Neural progenitor cell (in vitro differentiated cells): ENCODE measurements at regions not wholly inside any gene's neighbourhood (a gene's known extent, or its start where the extent isn't known, plus 50 kb on each side); places are given as distances from the start of the nearest gene placed in this dataset.
"Not testable (repeated sequence)": the region's sequence is repeated elsewhere in the genome, so short reads cannot be mapped to it uniquely, and the experiment has no call there.

ENCODE experiments used
- DNase-seq: peaks from one replicate; pipeline ENCODE4 v3.0.0-alpha.2; 2016; ENCODE audit warnings: low spot score
- H2AFZ ChIP-seq: fragments of 200-600 bp; sonication (generic); replicated peaks from 2 replicates; pipeline ENCODE4 v1.6.1; 2016; ENCODE audit warnings: antibody characterized with exemption
- H3F3A ChIP-seq: fragments of 200-600 bp; sonication (generic); 2 replicates; pipeline ENCODE4 v1.6.1; 2016; ENCODE audit warnings: antibody characterized with exemption, low read depth
- H3K27ac ChIP-seq: fragments of 200-600 bp; sonication (generic); 2 replicates; pipeline ENCODE4 v1.5.1; 2016; ENCODE audit warnings: mild to moderate bottlenecking
- H3K27me3 ChIP-seq: fragments of 200-600 bp; sonication (generic); 2 replicates; pipeline ENCODE4 v1.6.1; 2016; ENCODE audit warnings: mild to moderate bottlenecking, moderate library complexity
- H3K36me3 ChIP-seq: fragments of 200-600 bp; sonication (generic); 2 replicates; pipeline ENCODE4 v1.5.1; 2016
- H3K4me1 ChIP-seq: fragments of 200-600 bp; sonication (generic); 2 replicates; pipeline ENCODE4 v1.6.1; 2016; ENCODE audit warnings: mixed run types
- H3K4me2 ChIP-seq: fragments of 200-600 bp; sonication (generic); 2 replicates; pipeline ENCODE4 v1.6.1; 2016
- H3K4me3 ChIP-seq: fragments of 200-600 bp; sonication (generic); 2 replicates; pipeline ENCODE4 v1.5.1; 2016
- H3K79me2 ChIP-seq: fragments of 200-600 bp; sonication (generic); 2 replicates; pipeline ENCODE4 v1.6.1; 2016; ENCODE audit warnings: low read depth
- H3K9ac ChIP-seq: fragments of 200-600 bp; sonication (generic); 2 replicates; pipeline ENCODE4 v1.6.1; 2016
- H3K9me3 ChIP-seq: fragments of 200-600 bp; sonication (generic); 2 replicates; pipeline ENCODE4 v1.5.1; 2016; ENCODE audit warnings: low read depth
- H4K20me1 ChIP-seq: fragments of 200-600 bp; sonication (generic); 2 replicates; pipeline ENCODE4 v1.6.1; 2016; ENCODE audit warnings: low read depth
- H3K27ac Mint-ChIP-seq: 3 replicates; pipeline ENCODE4 v1.8.0; 2021; ENCODE audit warnings: mixed read lengths
- H3K27me3 Mint-ChIP-seq: 2 replicates; pipeline ENCODE4 v1.8.0; 2022; ENCODE audit warnings: low read depth, mild to moderate bottlenecking, inconsistent platforms, moderate library complexity, mixed read lengths; ENCODE audit not compliant: insufficient read depth
- H3K36me3 Mint-ChIP-seq: 3 replicates; pipeline ENCODE4 v1.8.0; 2021; ENCODE audit warnings: mixed read lengths
- H3K4me1 Mint-ChIP-seq: 3 replicates; pipeline ENCODE4 v1.8.0; 2021; ENCODE audit warnings: mixed read lengths
- H3K4me3 Mint-ChIP-seq: 3 replicates; pipeline ENCODE4 v1.8.0; 2021; ENCODE audit warnings: mild to moderate bottlenecking, moderate library complexity, mixed read lengths
- H3K9me3 Mint-ChIP-seq: 3 replicates; pipeline ENCODE4 v1.8.0; 2020; ENCODE audit warnings: mixed read lengths
- EZH2 ChIP-seq: fragments of 200-600 bp; sonication (generic); IDR thresholded peaks from 2 replicates; pipeline ENCODE4 v1.6.1; 2017; ENCODE audit warnings: antibody characterized with exemption, mild to moderate bottlenecking, moderate library complexity
- EZH2phosphoT487 ChIP-seq: fragments of 200-600 bp; sonication (generic); IDR thresholded peaks from 2 replicates; pipeline ENCODE4 v1.6.1; 2017; ENCODE audit warnings: antibody characterized with exemption
- TF ChIP-seq, protein P1 (sequence below): fragments of 200-600 bp; sonication (generic); IDR thresholded peaks from 2 replicates; pipeline ENCODE4 v1.5.1; 2017; ENCODE audit warnings: antibody characterized with exemption, mild to moderate bottlenecking

DNA sequence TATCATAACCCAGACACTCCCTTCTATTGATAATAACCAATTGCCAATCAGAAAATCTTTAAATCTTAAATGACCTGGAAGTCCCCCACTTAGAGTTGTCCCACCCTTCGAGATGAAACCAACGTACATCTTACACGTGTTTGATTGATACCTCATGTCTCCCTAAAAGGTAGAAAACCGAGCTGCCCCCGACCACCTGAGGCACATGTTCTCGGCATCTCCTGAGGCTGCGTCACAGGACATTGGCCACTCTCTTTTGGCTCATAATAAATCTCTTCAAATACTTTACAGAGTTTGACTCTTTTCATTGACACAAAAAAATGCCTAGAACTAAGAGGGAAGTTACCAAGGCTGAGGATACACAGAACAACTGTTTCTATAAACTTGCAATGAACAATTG lies 190.0 kb downstream of the RTP5 start:
- Mint-ChIP-seq H3K9me3 (peaks cover 20% of the 10 kb centered on the region), H3K27me3 (peaks cover 7% of the 10 kb centered on the region), H3K36me3 (peaks cover 1% of the 10 kb centered on the region), H3K27ac (no peak overlapping the region), H3K4me3 (no peak overlapping the region), H3K4me1 (peaks cover 4% of the 10 kb centered on the region)
- Histone ChIP-seq H2AFZ (no peak overlapping the region), H3K27ac (no peak overlapping the region), H3K9me3 (no peaks in the 10 kb centered on the region), H3K4me3 (no peak overlapping the region), H3K27me3 (peaks cover 4% of the 10 kb centered on the region), H3K4me1 (peaks cover 14% of the 10 kb centered on the region), H3K79me2 (no peaks in the 10 kb centered on the region), H3K9ac (no peak overlapping the region), H3K36me3 (no peaks in the 10 kb centered on the region), H4K20me1 (no peaks in the 10 kb centered on the region), H3F3A (peaks cover 13% of the 10 kb centered on the region), H3K4me2 (no peak overlapping the region)
- no peak for DNase-seq
- TF ChIP-seq, protein P1, sequence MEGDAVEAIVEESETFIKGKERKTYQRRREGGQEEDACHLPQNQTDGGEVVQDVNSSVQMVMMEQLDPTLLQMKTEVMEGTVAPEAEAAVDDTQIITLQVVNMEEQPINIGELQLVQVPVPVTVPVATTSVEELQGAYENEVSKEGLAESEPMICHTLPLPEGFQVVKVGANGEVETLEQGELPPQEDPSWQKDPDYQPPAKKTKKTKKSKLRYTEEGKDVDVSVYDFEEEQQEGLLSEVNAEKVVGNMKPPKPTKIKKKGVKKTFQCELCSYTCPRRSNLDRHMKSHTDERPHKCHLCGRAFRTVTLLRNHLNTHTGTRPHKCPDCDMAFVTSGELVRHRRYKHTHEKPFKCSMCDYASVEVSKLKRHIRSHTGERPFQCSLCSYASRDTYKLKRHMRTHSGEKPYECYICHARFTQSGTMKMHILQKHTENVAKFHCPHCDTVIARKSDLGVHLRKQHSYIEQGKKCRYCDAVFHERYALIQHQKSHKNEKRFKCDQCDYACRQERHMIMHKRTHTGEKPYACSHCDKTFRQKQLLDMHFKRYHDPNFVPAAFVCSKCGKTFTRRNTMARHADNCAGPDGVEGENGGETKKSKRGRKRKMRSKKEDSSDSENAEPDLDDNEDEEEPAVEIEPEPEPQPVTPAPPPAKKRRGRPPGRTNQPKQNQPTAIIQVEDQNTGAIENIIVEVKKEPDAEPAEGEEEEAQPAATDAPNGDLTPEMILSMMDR: no peak
- TF ChIP-seq EZH2 (no peak), EZH2phosphoT487 (no peak)

DNA sequence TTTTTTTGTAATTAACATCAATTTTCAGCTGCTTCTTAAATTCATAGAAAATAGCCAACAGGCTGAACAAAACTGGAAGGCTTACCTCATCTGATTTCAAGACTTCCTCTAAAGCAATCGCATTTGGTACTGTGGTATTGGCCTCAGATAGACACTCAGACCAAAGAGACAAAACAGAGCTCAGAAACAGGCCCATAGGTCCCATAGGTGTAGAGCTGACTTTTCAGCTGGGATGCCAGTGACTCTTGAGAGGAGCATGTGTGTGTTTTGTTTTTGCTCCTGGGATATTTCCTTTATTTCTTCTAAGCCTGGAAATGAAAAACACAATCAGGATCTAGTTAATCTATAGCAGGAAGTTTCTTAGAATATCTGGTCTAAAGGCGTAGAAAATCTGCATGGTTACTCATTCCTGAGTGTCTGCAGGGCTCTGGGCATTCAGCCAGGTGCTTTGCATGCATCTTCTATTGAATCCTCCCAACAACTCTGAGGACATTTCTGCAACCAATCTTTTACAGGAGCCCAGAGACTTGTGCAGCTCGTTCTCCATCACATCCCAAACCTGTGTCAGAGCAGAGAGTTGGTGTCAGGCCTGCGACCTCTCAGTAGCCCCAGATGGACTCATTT lies 190.8 kb downstream of the RTP5 start:
- peaks cover 13% of the 10 kb centered on the region for H3F3A ChIP-seq
- H3K79me2 ChIP-seq: no peaks in the 10 kb centered on the region
- peaks cover 4% of the 10 kb centered on the region for H3K4me1 Mint-ChIP-seq
- no peak overlapping the region for H3K9ac ChIP-seq
- H3K36me3 ChIP-seq: no peaks in the 10 kb centered on the region
- H3K4me1 ChIP-seq: peaks cover 14% of the 10 kb centered on the region
- H3K27ac ChIP-seq: no peak overlapping the region
- H3K36me3 Mint-ChIP-seq: peaks cover 1% of the 10 kb centered on the region
- H3K4me3 Mint-ChIP-seq: no peak overlapping the region
- no peak overlapping the region for H3K4me2 ChIP-seq
- peaks cover 8% of the 10 kb centered on the region for H3K27me3 Mint-ChIP-seq
- DNase-seq: no peak
- H3K27ac Mint-ChIP-seq: no peak overlapping the region
- H3K27me3 ChIP-seq: no peaks in the 10 kb centered on the region
- no peaks in the 10 kb centered on the region for H3K9me3 ChIP-seq
- H4K20me1 ChIP-seq: no peaks in the 10 kb centered on the region
- no peak overlapping the region for H3K4me3 ChIP-seq
- TF ChIP-seq EZH2: no peak
- TF ChIP-seq, protein P1: no peak
- TF ChIP-seq EZH2phosphoT487: no peak
- peaks cover 21% of the 10 kb centered on the region for H3K9me3 Mint-ChIP-seq
- no peak overlapping the region for H2AFZ ChIP-seq

DNA sequence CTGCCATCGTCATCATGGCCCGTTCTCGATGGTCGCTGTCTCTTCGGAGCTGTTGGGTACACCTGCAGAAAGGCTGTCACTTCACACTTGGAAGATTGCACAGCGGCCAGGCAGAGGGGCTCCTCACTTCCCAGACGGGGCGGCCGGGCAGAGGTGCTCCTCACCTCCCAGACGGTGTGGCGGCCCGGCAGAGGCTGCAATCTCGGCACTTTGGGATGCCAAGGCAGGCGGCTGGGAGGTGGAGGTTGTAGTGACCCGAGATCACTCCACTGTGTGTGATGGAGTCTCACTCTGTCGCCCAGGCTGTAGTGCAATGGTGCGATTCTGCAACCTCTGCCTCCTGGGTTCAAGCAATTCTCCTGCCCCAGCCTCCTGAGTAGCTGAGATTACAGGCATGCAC lies 192.4 kb downstream of the RTP5 start:
- not testable (repeated sequence) for H3K4me2 ChIP-seq, H3K27ac ChIP-seq, H3K4me1 Mint-ChIP-seq, H3K4me3 ChIP-seq, H2AFZ ChIP-seq, H3K9ac ChIP-seq, DNase-seq, H3K9me3 ChIP-seq, H3K79me2 ChIP-seq, H3K27me3 Mint-ChIP-seq, H3K27me3 ChIP-seq, H3K36me3 ChIP-seq, H4K20me1 ChIP-seq, H3K27ac Mint-ChIP-seq, H3K4me3 Mint-ChIP-seq, H3K36me3 Mint-ChIP-seq
- H3K9me3 Mint-ChIP-seq: peaks cover 21% of the 10 kb centered on the region
- peaks cover 14% of the 10 kb centered on the region for H3K4me1 ChIP-seq
- H3F3A ChIP-seq: peaks cover 13% of the 10 kb centered on the region

DNA sequence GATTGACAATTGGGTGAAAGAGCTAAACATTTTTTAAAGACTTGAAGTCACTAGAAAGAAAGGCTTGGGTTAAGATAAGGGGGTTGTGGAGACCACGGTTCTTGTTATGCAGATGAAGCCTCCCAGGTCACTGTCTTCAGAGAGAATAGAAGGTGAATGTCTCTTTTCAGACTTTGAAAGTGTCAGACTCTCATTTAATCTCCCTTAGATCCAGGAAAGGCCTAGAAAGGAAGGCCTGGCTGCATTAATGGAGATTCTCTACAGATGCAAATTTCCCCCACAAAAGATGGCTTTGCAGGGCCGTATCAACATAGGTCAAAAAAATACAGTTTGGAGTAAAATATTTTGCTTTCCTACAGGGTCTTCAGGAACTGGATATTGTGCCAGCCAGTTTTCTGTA lies 193.9 kb downstream of the RTP5 start:
- no peak overlapping the region for H3K27ac Mint-ChIP-seq

More for the DNA sequence above, 193.9 kb downstream of the RTP5 start:
- no peaks in the 10 kb centered on the region for H3K27me3 ChIP-seq
- peaks cover 4% of the 10 kb centered on the region for H3K27me3 Mint-ChIP-seq
- no peaks in the 10 kb centered on the region for H3K9me3 ChIP-seq
- no peak overlapping the region for H3K4me3 ChIP-seq
- peaks cover 1% of the 10 kb centered on the region for H3K36me3 Mint-ChIP-seq
- peaks cover 21% of the 10 kb centered on the region for H3K9me3 Mint-ChIP-seq
- no peak overlapping the region for H3K9ac ChIP-seq
- no peaks in the 10 kb centered on the region for H4K20me1 ChIP-seq
- H3K79me2 ChIP-seq: no peaks in the 10 kb centered on the region
- H3K4me3 Mint-ChIP-seq: no peak overlapping the region
- H2AFZ ChIP-seq: no peak overlapping the region
- no peaks in the 10 kb centered on the region for H3K36me3 ChIP-seq
- no peak overlapping the region for H3K4me2 ChIP-seq
- H3K4me1 ChIP-seq: peaks cover 14% of the 10 kb centered on the region
- TF ChIP-seq, protein P1: no peak
- no peak for TF ChIP-seq EZH2phosphoT487
- TF ChIP-seq EZH2: no peak
- no peak for DNase-seq
- H3F3A ChIP-seq: peaks cover 13% of the 10 kb centered on the region
- H3K27ac ChIP-seq: no peak overlapping the region
- H3K4me1 Mint-ChIP-seq: peaks cover 4% of the 10 kb centered on the region
